K562 (cell line): ENCODE measurements at regions not wholly inside any gene's neighbourhood (a gene's known extent, or its start where the extent isn't known, plus 50 kb on each side); places are given as distances from the start of the nearest gene placed in this dataset.

ENCODE experiments used
- ATAC-seq: fragments of 200-7000 bp; cut with Tn5 transposase; 3 replicates; pipeline ENCODE4 v1.9.1; 2020; ENCODE audit warnings: moderate library complexity
- BruUV-seq: library from RNA; stranded (reverse); fragments of 400-500 nt; replicated peaks from 2 replicates; lab custom pipeline; 2021; lab: Mats Ljungman, UMichigan
- CTCF ChIA-PET: fragments of 300-600 bp; formaldehyde crosslinking; extraction: SDS; loops from one replicate; lab custom pipeline; 2021; ENCODE audit warnings: low intra/inter-chr PET ratio; lab: Yijun Ruan, JAX
- POLR2A ChIA-PET: fragments of 300-600, 350-650 bp; sonication (Branson Sonifier 250); formaldehyde crosslinking; extraction: SDS; loops from one replicate; lab custom pipeline; 2021; ENCODE audit warnings: antibody characterized with exemption, inconsistent platforms; lab: Yijun Ruan, JAX
- DNase-seq, 4 experiments: peaks; one replicate each; pipeline versions ENCODE4 v3.0.0 to v3.0.0-alpha.2; 2011 to 2018; ENCODE audit warnings: low spot score in 3 of 4, mixed read lengths in 3 of 4; ENCODE audit errors: extremely low read depth in 1 of 4
- FAIRE-seq: peaks from 2 replicates; lab custom pipeline; 2011; peaks lifted over from hg19 to GRCh38; lab: Jason Lieb, UNC
- H2AFZ ChIP-seq: 2 replicates; pipeline ENCODE4 v1.6.0; 2011; ENCODE audit warnings: low read depth, low read length, control low read depth, inconsistent platforms
- H3K27ac ChIP-seq: fragments of 200-600 bp; 3 replicates; pipeline ENCODE4 v1.8.0; 2011; ENCODE audit warnings: low read depth, mild to moderate bottlenecking, control low read depth, inconsistent platforms, low read length, moderate library complexity, mixed read lengths; ENCODE audit errors: extremely low read depth
- H3K27me3 ChIP-seq, 2 experiments: fragments of 300-600 bp in 1 of 2; 2 replicates in 1 of 2; 3 replicates in 1 of 2; pipeline versions ENCODE4 v1.6.0 to v1.8.0; 2011; ENCODE audit warnings: inconsistent platforms in 2 of 2, low read length in 2 of 2, mild to moderate bottlenecking in 1 of 2, mixed read lengths in 1 of 2, moderate library complexity in 1 of 2; ENCODE audit not compliant: control insufficient read depth in 2 of 2, insufficient read depth in 2 of 2
- H3K36me3 ChIP-seq: fragments of 300-600 bp; 3 replicates; pipeline ENCODE4 v1.8.0; 2011; ENCODE audit warnings: mild to moderate bottlenecking, low read length, inconsistent platforms; ENCODE audit not compliant: control insufficient read depth, insufficient read depth
- H3K4me1 ChIP-seq, 2 experiments: fragments of 200-600 bp in 1 of 2; replicated peaks in 1 of 2; 2 replicates in 1 of 2; 3 replicates in 1 of 2; pipeline versions ENCODE4 v1.5.1 to v1.8.0; 2011; ENCODE audit warnings: inconsistent platforms in 2 of 2, low read length in 2 of 2, mild to moderate bottlenecking in 1 of 2, mixed read lengths in 1 of 2, moderate library complexity in 1 of 2; ENCODE audit not compliant: control insufficient read depth in 2 of 2, insufficient read depth in 2 of 2
- H3K4me2 ChIP-seq: 2 replicates; pipeline ENCODE4 v1.6.1; 2011; ENCODE audit warnings: low read length, control low read depth, inconsistent platforms, mixed read lengths; ENCODE audit not compliant: insufficient read depth
- H3K4me3 ChIP-seq: fragments of 200-600 bp; sonication (generic), shearing (Covaris generic); 2 replicates; pipeline ENCODE4 v1.5.1; 2016; ENCODE audit warnings: control low read depth, inconsistent platforms
- H3K79me2 ChIP-seq: fragments of 200-600 bp; 3 replicates; pipeline ENCODE4 v1.8.0; 2011; ENCODE audit warnings: low read length, inconsistent platforms; ENCODE audit not compliant: control insufficient read depth, insufficient read depth
- H3K9ac ChIP-seq, 2 experiments: 2 replicates each; pipeline versions ENCODE4 v1.6.0 to v1.6.1; 2011; ENCODE audit warnings: low read depth in 2 of 2, low read length in 2 of 2, control low read depth in 1 of 2, inconsistent platforms in 1 of 2, mild to moderate bottlenecking in 1 of 2, mixed read lengths in 1 of 2; ENCODE audit not compliant: insufficient read depth in 1 of 2
- H3K9me1 ChIP-seq: one replicate; pipeline ENCODE4 v1.6.0; 2011; ENCODE audit warnings: inconsistent platforms, mild to moderate bottlenecking, low read length, moderate library complexity; ENCODE audit not compliant: control insufficient read depth, insufficient read depth
- H3K9me3 ChIP-seq: replicated peaks from 2 replicates; pipeline ENCODE4 v1.5.1; 2011; ENCODE audit warnings: low read depth, low read length, inconsistent platforms; ENCODE audit not compliant: control insufficient read depth, insufficient read depth
- H4K20me1 ChIP-seq: replicated peaks from 2 replicates; pipeline ENCODE4 v1.6.1; 2011; ENCODE audit warnings: low read length, inconsistent platforms, mixed read lengths; ENCODE audit not compliant: control insufficient read depth, insufficient read depth
- AFF1 ChIP-seq, 2 experiments: fragments of 450-650 bp; IDR thresholded peaks; 2 replicates each; pipeline ENCODE4 v1.6.1; 2018; ENCODE audit warnings: mild to moderate bottlenecking in 2 of 2, low read depth in 1 of 2; ENCODE audit not compliant: partially characterized antibody in 2 of 2
- BRCA1 ChIP-seq, 2 experiments: fragments of 450-650 bp in 1 of 2; sonication (generic) in 1 of 2; formaldehyde crosslinking in 1 of 2; IDR thresholded peaks; 2 replicates each; pipeline versions ENCODE4 v1.5.0 to v1.6.1; 2017 to 2020; ENCODE audit warnings: mild to moderate bottlenecking in 1 of 2, missing genetic modification reagents in 1 of 2
- CHD2 ChIP-seq: IDR thresholded peaks from 2 replicates; pipeline ENCODE4 v1.6.1; 2011; ENCODE audit warnings: low read depth, low read length
- DACH1 ChIP-seq: fragments of 450-650 bp; IDR thresholded peaks from 2 replicates; pipeline ENCODE4 v1.6.1; 2018; ENCODE audit not compliant: partially characterized antibody
- ELF4 ChIP-seq: fragments of 450-650 bp; formaldehyde crosslinking; IDR thresholded peaks from 2 replicates; pipeline ENCODE4 v1.4.0; 2022; ENCODE audit warnings: missing genetic modification characterization
- EP400 ChIP-seq: fragments of 450-650 bp; IDR thresholded peaks from 2 replicates; pipeline ENCODE4 v1.6.1; 2017; ENCODE audit warnings: antibody characterized with exemption, mild to moderate bottlenecking, moderate library complexity
- HLTF ChIP-seq: fragments of 450-650 bp; IDR thresholded peaks from 2 replicates; pipeline ENCODE4 v1.6.1; 2016
- MAFG ChIP-seq: fragments of 450-650 bp; conservative IDR thresholded peaks from 2 replicates; pipeline ENCODE4 v1.6.1; 2016; ENCODE audit warnings: missing genetic modification characterization, missing compliant biosample characterization
- NFE2 ChIP-seq: IDR thresholded peaks from 2 replicates; pipeline ENCODE4 v1.6.1; 2014; ENCODE audit warnings: antibody characterized with exemption, low read depth
- NFE2L1 ChIP-seq: fragments of 450-650 bp; IDR thresholded peaks from 2 replicates; pipeline ENCODE4 v1.6.1; 2016; ENCODE audit warnings: missing genetic modification characterization, low read depth, mild to moderate bottlenecking, missing compliant biosample characterization, moderate library complexity, borderline replicate concordance
- PBX2 ChIP-seq, 2 experiments: IDR thresholded peaks in 1 of 2; conservative IDR thresholded peaks in 1 of 2; 2 replicates each; pipeline ENCODE4 v1.6.1; 2016; ENCODE audit warnings: low read depth in 2 of 2, mild to moderate bottlenecking in 1 of 2, missing compliant biosample characterization in 1 of 2, missing genetic modification characterization in 1 of 2, moderate library complexity in 1 of 2
- TEAD4 ChIP-seq, 2 experiments: sonication (generic) in 1 of 2; formaldehyde crosslinking in 1 of 2; IDR thresholded peaks; 2 replicates each; pipeline versions ENCODE4 v1.6.1 to v1.8.0; 2012 to 2022; ENCODE audit warnings: borderline replicate concordance in 1 of 2, inconsistent platforms in 1 of 2, low read length in 1 of 2, mild to moderate bottlenecking in 1 of 2, missing genetic modification reagents in 1 of 2
- TOE1 ChIP-seq, 2 experiments: fragments of 450-650 bp in 1 of 2; sonication (generic) in 1 of 2; formaldehyde crosslinking in 1 of 2; IDR thresholded peaks; 2 replicates each; pipeline versions ENCODE4 v1.7.1 to v1.8.0; 2016 to 2022; ENCODE audit warnings: borderline replicate concordance in 2 of 2, mild to moderate bottlenecking in 2 of 2, antibody characterized with exemption in 1 of 2, inconsistent platforms in 1 of 2, low read depth in 1 of 2, missing genetic modification reagents in 1 of 2, moderate library complexity in 1 of 2
- WGBS: fragments of 100-300 bp; shearing (Covaris generic); methylation state at CpG from one replicate; pipeline ENCODE4 v1.1.6; 2016; ENCODE audit warnings: low coverage, mixed read lengths; ENCODE audit not compliant: insufficient coverage; ENCODE audit errors: missing lambda C conversion rate; 5-methylcytosine and 5-hydroxymethylcytosine counted together
- in situ Hi-C: fragments of 300-500 bp; cut with MboI; formaldehyde crosslinking; loops from 4 replicates; pipeline ENCODE4 v1.15.0; 2018; ENCODE audit warnings: inconsistent platforms, mixed read lengths
- intact Hi-C: fragments of 100-400 bp; cut with micrococcal nuclease; formaldehyde crosslinking; loops from 2 replicates; pipeline ENCODE4 v1.14.2; 2022
- TF ChIP-seq, protein P1 (sequence below): fragments of 250-450 bp; sonication (Bioruptor Pico); IDR thresholded peaks from 2 replicates; pipeline ENCODE4 v1.8.0; 2022; ENCODE audit warnings: moderate library complexity, mild to moderate bottlenecking, inconsistent platforms

GRCh38 chr15:58295637-58296215 lies 136.1 kb upstream of the LIPC start:
- H3K9ac ChIP-seq, result no peak overlapping the region
- TF ChIP-seq HLTF (no peak), EP400 (no peak), ELF4 (CRISPR knock-in tag) (no peak), BRCA1 (IDR thresholded peaks at IDR 0.05) (no peak), BRCA1 (CRISPR knock-in tag; IDR thresholded peaks at IDR 0.05) (no peak), DACH1 (no peak), CHD2 (no peak), PBX2 (CRISPR knock-in tag; IDR thresholded peaks at IDR 0.05; ENCODE audit: low read depth) (no peak), PBX2 (tag; conservative IDR thresholded peaks at IDR 0.05; ENCODE audit: low read depth) (no peak), AFF1 (IDR thresholded peaks at IDR 0.05; ENCODE audit: low read depth in 1 of 2, partially characterized antibody in 2 of 2) (peak in 1 of 2 experiments; percentile 73), MAFG (tag) (peak; percentile 52), NFE2L1 (tag) (peak; percentile 44; the same call in 1 of the 2 replicates), TEAD4 (IDR thresholded peaks at IDR 0.05; ENCODE audit: low read length) (no peak), TEAD4 (CRISPR knock-in tag; IDR thresholded peaks at IDR 0.05; ENCODE audit: borderline replicate concordance) (no peak), TOE1 (IDR thresholded peaks at IDR 0.05; ENCODE audit: borderline replicate concordance) (no peak), TOE1 (CRISPR knock-in tag; IDR thresholded peaks at IDR 0.05; ENCODE audit: borderline replicate concordance, low read depth) (no peak), NFE2 (peak; percentile 63)
- TF ChIP-seq, protein P1, sequence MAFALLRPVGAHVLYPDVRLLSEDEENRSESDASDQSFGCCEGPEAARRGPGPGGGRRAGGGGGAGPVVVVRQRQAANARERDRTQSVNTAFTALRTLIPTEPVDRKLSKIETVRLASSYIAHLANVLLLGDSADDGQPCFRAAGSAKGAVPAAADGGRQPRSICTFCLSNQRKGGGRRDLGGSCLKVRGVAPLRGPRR, result no peak

More at GRCh38 chr15:58295637-58296215, 136.1 kb upstream of the LIPC start:
- CTCF ChIA-PET, result no interaction called here
- H3K79me2 ChIP-seq, result no peaks in the 10 kb centered on the region
- ATAC-seq, result no peak
- no peak overlapping the region for H3K4me3 ChIP-seq
- in situ Hi-C loops, result no loop called here
- H3K4me1 ChIP-seq, result peaks cover 0 to 6% of the 10 kb centered on the region in 2 experiments; a peak in 1 of 5 replicates
- no peaks in the 10 kb centered on the region for H3K27me3 ChIP-seq
- no peak for DNase-seq
- no peaks in the 10 kb centered on the region for H4K20me1 ChIP-seq
- H2AFZ ChIP-seq, result peak overlapping the region; percentile 20; the same call in 1 of the 2 replicates
- POLR2A ChIA-PET, result interaction anchor here (1.9 kb wide), 1 partner anchor 9 kb away, joined by 5 read pairs; no protein-coding TSS in a partner anchor
- no peaks in the 10 kb centered on the region for H3K9me1 ChIP-seq
- H3K9me3 ChIP-seq, result peaks cover 8% of the 10 kb centered on the region
- intact Hi-C loops, result no loop called here
- no peaks in the 10 kb centered on the region for H3K36me3 ChIP-seq
- WGBS, result 43% methylated on average over 7 of the region's 7 CpGs
- no peak overlapping the region for H3K27ac ChIP-seq
- no peak for FAIRE-seq
- BruUV-seq, result no TSS peak
- H3K4me2 ChIP-seq, result no peak overlapping the region
